ENCODE measurements at regions not wholly inside any gene's neighbourhood (a gene's known extent, or its start where the extent isn't known, plus 50 kb on each side); places are given as distances from the start of the nearest gene placed in this dataset.

GRCh38 chr2:238632181-238633060 lies 205.7 kb downstream of the ASB1 start:
- ChIA-PET CTCF (no interaction called here), POLR2A (no interaction called here)
- intact Hi-C loops (cut with micrococcal nuclease; ENCODE audit: unreplicated experiment) (no loop called here), in situ Hi-C loops (cut with HindIII; ENCODE audit: low pct_unique_long_range_greater_than_20kb, low sequenced_read_pairs) (no loop called here)
- Histone ChIP-seq H3K4me1 (ENCODE audit: control insufficient read depth, insufficient read depth, low read length) (no peaks in the 10 kb centered on the region), H3K36me3 (ENCODE audit: control insufficient read depth, insufficient read depth, low read length) (no peaks in the 10 kb centered on the region), H3K27me3 (ENCODE audit: control insufficient read depth, insufficient read depth, low read length) (no peaks in the 10 kb centered on the region), H3K27ac (ENCODE audit: low read length) (no peak overlapping the region), H3K4me3 (ENCODE audit: low read depth in 2 of 2, low read length in 2 of 2) (no peak overlapping the region), H3K9me3 (ENCODE audit: control insufficient read depth, insufficient read depth, low read depth, low read length) (no peaks in the 10 kb centered on the region)
- DNase-seq (ENCODE audit: low read depth, low spot score) = no peak
- no peak for ATAC-seq
- no peak for TF ChIP-seq CTCF (IDR thresholded peaks at IDR 0.05)
- TF ChIP-seq POLR2AphosphoS5 (IDR thresholded peaks at IDR 0.05; ENCODE audit: low read depth, low read length) = no peak
- no peak for TF ChIP-seq SIN3A (IDR thresholded peaks at IDR 0.05; ENCODE audit: borderline replicate concordance, insufficient read depth, low read depth, low read length)
- no peak for TF ChIP-seq REST (IDR thresholded peaks at IDR 0.05; ENCODE audit: insufficient read depth in 1 of 2, low read depth in 2 of 2, low read length in 1 of 2)
- TF ChIP-seq TCF7L2 (IDR thresholded peaks at IDR 0.05; ENCODE audit: low read depth, low read length) = no peak
- BruUV-seq (replicated peaks) = no TSS peak

GRCh38 chr2:238633426-238634328 lies 206.9 kb downstream of the ASB1 start:
- Histone ChIP-seq H3K4me3 (ENCODE audit: low read depth in 2 of 2, low read length in 2 of 2) (no peak overlapping the region), H3K27me3 (ENCODE audit: control insufficient read depth, insufficient read depth, low read length) (no peaks in the 10 kb centered on the region), H3K4me1 (ENCODE audit: control insufficient read depth, insufficient read depth, low read length) (no peaks in the 10 kb centered on the region), H3K9me3 (ENCODE audit: control insufficient read depth, insufficient read depth, low read depth, low read length) (no peaks in the 10 kb centered on the region), H3K36me3 (ENCODE audit: control insufficient read depth, insufficient read depth, low read length) (no peaks in the 10 kb centered on the region), H3K27ac (ENCODE audit: low read length) (no peak overlapping the region)
- ChIA-PET POLR2A (no interaction called here), CTCF (no interaction called here)
- no peak for DNase-seq (ENCODE audit: low read depth, low spot score)
- BruUV-seq (replicated peaks) = no TSS peak
- intact Hi-C loops (cut with micrococcal nuclease; ENCODE audit: unreplicated experiment) = no loop called here
- ATAC-seq = no peak
- in situ Hi-C loops (cut with HindIII; ENCODE audit: low pct_unique_long_range_greater_than_20kb, low sequenced_read_pairs) = no loop called here
- TF ChIP-seq SIN3A (IDR thresholded peaks at IDR 0.05; ENCODE audit: borderline replicate concordance, insufficient read depth, low read depth, low read length) = no peak
- TF ChIP-seq TCF7L2 (IDR thresholded peaks at IDR 0.05; ENCODE audit: low read depth, low read length) = no peak
- TF ChIP-seq POLR2AphosphoS5 (IDR thresholded peaks at IDR 0.05; ENCODE audit: low read depth, low read length) = no peak
- TF ChIP-seq REST (IDR thresholded peaks at IDR 0.05; ENCODE audit: insufficient read depth in 1 of 2, low read depth in 2 of 2, low read length in 1 of 2) = no peak
- no peak for TF ChIP-seq CTCF (IDR thresholded peaks at IDR 0.05)
